ENCODE measurements at regions not wholly inside any gene's neighbourhood (a gene's known extent, or its start where the extent isn't known, plus 50 kb on each side); places are given as distances from the start of the nearest gene placed in this dataset.

GRCh38 chr17:12341328-12341727 is 320.7 kb downstream of the MAP2K4 start:
- SMC1A ChIA-PET (ENCODE audit: uncharacterized antibody, unreplicated experiment), result interaction anchor here (1.3 kb wide), 1 partner anchor 86 kb away, joined by 3 read pairs; no protein-coding TSS in a partner anchor
- Histone ChIP-seq H3K9ac (ENCODE audit: control insufficient read depth, insufficient read depth, low read length) (no peak overlapping the region), H3K27ac (ENCODE audit: control insufficient read depth, insufficient read depth) (no peak overlapping the region), H3K9me3 (replicated peaks; ENCODE audit: control insufficient read depth, insufficient read depth, low read length) (no peaks in the 10 kb centered on the region), H4K20me1 (ENCODE audit: control insufficient read depth, insufficient read depth) (no peaks in the 10 kb centered on the region), H3K4me1 (ENCODE audit: control insufficient read depth, insufficient read depth, low read length) (no peaks in the 10 kb centered on the region), H3K4me2 (ENCODE audit: control insufficient read depth, insufficient read depth) (no peak overlapping the region), H3K4me3 (no peak overlapping the region), H3K79me2 (ENCODE audit: control insufficient read depth, insufficient read depth, low read length) (no peaks in the 10 kb centered on the region), H3K36me3 (ENCODE audit: control insufficient read depth in 2 of 2, insufficient read depth in 2 of 2, low read length in 1 of 2) (no peaks in the 10 kb centered on the region), H3K27me3 (replicated peaks in 1 of 2; ENCODE audit: control insufficient read depth in 2 of 2, insufficient read depth in 2 of 2, low read length in 1 of 2) (no peaks in the 10 kb centered on the region), H2AFZ (ENCODE audit: control insufficient read depth, low read depth, low read length) (no peak overlapping the region)
- FAIRE-seq, result no peak
- POLR2A ChIA-PET, result no interaction called here
- DNase-seq (ENCODE audit: low read depth, low spot score), result no peak
- intact Hi-C loops (cut with micrococcal nuclease; ENCODE audit: unreplicated experiment) (loop anchor here (5.0 kb wide), 1 partner anchor 401 kb away; no protein-coding TSS in a partner anchor), in situ Hi-C loops (cut with MboI) (loop anchor here (10.0 kb wide), 1 partner anchor 323 kb away; the partner anchor contains the start of gene MYOCD)
- ATAC-seq, result no peak
- TF ChIP-seq POLR2AphosphoS5 (IDR thresholded peaks at IDR 0.05; ENCODE audit: low read length), result no peak
- no peak for TF ChIP-seq EGR1 (IDR thresholded peaks at IDR 0.05; ENCODE audit: borderline replicate concordance in 1 of 2, low read depth in 2 of 2, low read length in 2 of 2)
- no peak for TF ChIP-seq NFXL1 (IDR thresholded peaks at IDR 0.05; ENCODE audit: borderline replicate concordance)
- TF ChIP-seq BACH1 (IDR thresholded peaks at IDR 0.05; ENCODE audit: borderline replicate concordance), result no peak
- no TSS peak for BruUV-seq (replicated peaks)
- RAD21 ChIA-PET (ENCODE audit: unreplicated experiment), result no interaction called here
- CTCF ChIA-PET, result interaction anchor here (1.0 to 2.9 kb wide), 5 partner anchors 11 to 661 kb away, joined by 3 to 25 read pairs (median 5); partner anchors contain the start of gene MYOCD
- WGBS (ENCODE audit: insufficient coverage, insufficient replicate concordance, low lambda C conversion rate, missing lambda C conversion rate), result 6% methylated on average over 2 of the region's 2 CpGs

GRCh38 chr17:12342161-12342560 is 321.5 kb downstream of the MAP2K4 start:
- WGBS (ENCODE audit: insufficient coverage, insufficient replicate concordance, low lambda C conversion rate, missing lambda C conversion rate), result 20% methylated on average over 6 of the region's 6 CpGs
- no peaks in the 10 kb centered on the region for H4K20me1 ChIP-seq (ENCODE audit: control insufficient read depth, insufficient read depth)
- H2AFZ ChIP-seq (ENCODE audit: control insufficient read depth, low read depth, low read length), result no peak overlapping the region
- H3K36me3 ChIP-seq (ENCODE audit: control insufficient read depth in 2 of 2, insufficient read depth in 2 of 2, low read length in 1 of 2), result no peaks in the 10 kb centered on the region
- intact Hi-C loops (cut with micrococcal nuclease; ENCODE audit: unreplicated experiment) (loop anchor here (2.0 to 5.0 kb wide), 2 partner anchors 325 to 400 kb away; no protein-coding TSS in a partner anchor), in situ Hi-C loops (cut with MboI) (loop anchor here (10.0 kb wide), 1 partner anchor 323 kb away; the partner anchor contains the start of gene MYOCD)
- no peak overlapping the region for H3K27ac ChIP-seq (ENCODE audit: control insufficient read depth, insufficient read depth)
- H3K9ac ChIP-seq (ENCODE audit: control insufficient read depth, insufficient read depth, low read length), result no peak overlapping the region
- no peak for FAIRE-seq
- ChIA-PET POLR2A (no interaction called here), SMC1A (ENCODE audit: uncharacterized antibody, unreplicated experiment) (interaction anchor here (1.0 to 2.0 kb wide), 7 partner anchors 9 to 400 kb away, joined by 3 to 11 read pairs (median 5); no protein-coding TSS in a partner anchor), RAD21 (ENCODE audit: unreplicated experiment) (interaction anchor here (0.7 to 1.7 kb wide), 8 partner anchors 75 to 401 kb away, joined by 3 to 14 read pairs (median 4); no protein-coding TSS in a partner anchor), CTCF (interaction anchor here (0.6 to 2.9 kb wide), 14 partner anchors 12 to 661 kb away, joined by 3 to 25 read pairs (median 5); partner anchors contain the start of gene MYOCD)
- H3K79me2 ChIP-seq (ENCODE audit: control insufficient read depth, insufficient read depth, low read length), result no peaks in the 10 kb centered on the region
- no peak for DNase-seq (ENCODE audit: low read depth, low spot score)
- no peak for ATAC-seq
- H3K4me2 ChIP-seq (ENCODE audit: control insufficient read depth, insufficient read depth), result no peak overlapping the region
- no peaks in the 10 kb centered on the region for H3K4me1 ChIP-seq (ENCODE audit: control insufficient read depth, insufficient read depth, low read length)
- no peak overlapping the region for H3K4me3 ChIP-seq
- H3K9me3 ChIP-seq (replicated peaks; ENCODE audit: control insufficient read depth, insufficient read depth, low read length), result no peaks in the 10 kb centered on the region
- TF ChIP-seq MTA3 (IDR thresholded peaks at IDR 0.05; ENCODE audit: borderline replicate concordance, low read length) (no peak), IRF5 (IDR thresholded peaks at IDR 0.05; ENCODE audit: borderline replicate concordance) (no peak), SIN3A (IDR thresholded peaks at IDR 0.05; ENCODE audit: low read depth, low read length) (no peak), RUNX3 (IDR thresholded peaks at IDR 0.05; ENCODE audit: low read length) (no peak), NR2F1 (conservative IDR thresholded peaks at IDR 0.05) (no peak), HDAC6 (IDR thresholded peaks at IDR 0.05; ENCODE audit: unreplicated experiment) (no peak), BCL11A (IDR thresholded peaks at IDR 0.05; ENCODE audit: low read depth, low read length) (no peak), GABPA (IDR thresholded peaks at IDR 0.05; ENCODE audit: low read depth) (no peak)
- BruUV-seq (replicated peaks), result no TSS peak
- H3K27me3 ChIP-seq (replicated peaks in 1 of 2; ENCODE audit: control insufficient read depth in 2 of 2, insufficient read depth in 2 of 2, low read length in 1 of 2), result no peaks in the 10 kb centered on the region

Data from GM12878 (cell line).